ENCODE measurements at regions not wholly inside any gene's neighbourhood (a gene's known extent, or its start where the extent isn't known, plus 50 kb on each side); places are given as distances from the start of the nearest gene placed in this dataset.

- TF ChIP-seq ARNTL (CRISPR knock-in tag; IDR thresholded peaks at IDR 0.05; ENCODE audit: borderline replicate concordance, low read depth) = no peak
- TF ChIP-seq ISL1 (CRISPR knock-in tag; IDR thresholded peaks at IDR 0.05) = no peak
- no peak for TF ChIP-seq GLIS3 (CRISPR knock-in tag; IDR thresholded peaks at IDR 0.05)
- TF ChIP-seq CSRNP3 (CRISPR knock-in tag; IDR thresholded peaks at IDR 0.05) = no peak
- TF ChIP-seq BACH2 (CRISPR knock-in tag; IDR thresholded peaks at IDR 0.05; ENCODE audit: borderline replicate concordance) = no peak
- TF ChIP-seq TOX (CRISPR knock-in tag; IDR thresholded peaks at IDR 0.05; ENCODE audit: borderline replicate concordance) = no peak
- TF ChIP-seq ZNF8 (CRISPR knock-in tag; IDR thresholded peaks at IDR 0.05) = no peak
- no peak for TF ChIP-seq ZNF70 (CRISPR knock-in tag; IDR thresholded peaks at IDR 0.05)
- TF ChIP-seq SNAI2 (CRISPR knock-in tag; IDR thresholded peaks at IDR 0.05) = no peak
- no peak for TF ChIP-seq CSDC2 (CRISPR knock-in tag; IDR thresholded peaks at IDR 0.05)
- TF ChIP-seq PATZ1 (CRISPR knock-in tag; IDR thresholded peaks at IDR 0.05; ENCODE audit: borderline replicate concordance) = no peak
- no peak for TF ChIP-seq CREB5 (CRISPR knock-in tag; IDR thresholded peaks at IDR 0.05; ENCODE audit: low read depth)
- no peak for TF ChIP-seq ZNF565 (CRISPR knock-in tag; conservative IDR thresholded peaks at IDR 0.05; ENCODE audit: low read depth)
- no peak for TF ChIP-seq ZC3H10 (CRISPR knock-in tag; IDR thresholded peaks at IDR 0.05)
- TF ChIP-seq POU6F1 (CRISPR knock-in tag; IDR thresholded peaks at IDR 0.05; ENCODE audit: borderline replicate concordance, low read depth) = no peak
- TF ChIP-seq PPARA (CRISPR knock-in tag; IDR thresholded peaks at IDR 0.05; ENCODE audit: borderline replicate concordance) = no peak
Observed at GRCh38 chr7:153322991-153323390, 563.4 kb downstream of the ACTR3B start.

GRCh38 chr7:153324094-153324493, 564.5 kb downstream of the ACTR3B start:
- ATAC-seq = no peak
- TF ChIP-seq ZNF70 (CRISPR knock-in tag; IDR thresholded peaks at IDR 0.05) (no peak), POU6F1 (CRISPR knock-in tag; IDR thresholded peaks at IDR 0.05; ENCODE audit: borderline replicate concordance, low read depth) (no peak), ZNF565 (CRISPR knock-in tag; conservative IDR thresholded peaks at IDR 0.05; ENCODE audit: low read depth) (no peak), ESRRG (CRISPR knock-in tag; IDR thresholded peaks at IDR 0.05) (no peak), RARB (CRISPR knock-in tag; IDR thresholded peaks at IDR 0.05) (no peak), OSR1 (CRISPR knock-in tag; IDR thresholded peaks at IDR 0.05) (no peak), TCF4 (CRISPR knock-in tag; IDR thresholded peaks at IDR 0.05; ENCODE audit: borderline replicate concordance) (no peak), ARNTL (CRISPR knock-in tag; IDR thresholded peaks at IDR 0.05; ENCODE audit: borderline replicate concordance, low read depth) (no peak), ZNF8 (CRISPR knock-in tag; IDR thresholded peaks at IDR 0.05) (no peak), ISL1 (CRISPR knock-in tag; IDR thresholded peaks at IDR 0.05) (no peak), CSRNP3 (CRISPR knock-in tag; IDR thresholded peaks at IDR 0.05) (no peak), SNAI2 (CRISPR knock-in tag; IDR thresholded peaks at IDR 0.05) (no peak)

More at GRCh38 chr7:153322991-153323390, 563.4 kb downstream of the ACTR3B start:
- no peak for ATAC-seq

GRCh38 chr7:153327683-153328082, 568.1 kb downstream of the ACTR3B start:
- ATAC-seq = no peak
- no peak for TF ChIP-seq ZC3H10 (CRISPR knock-in tag; IDR thresholded peaks at IDR 0.05)
- TF ChIP-seq PATZ1 (CRISPR knock-in tag; IDR thresholded peaks at IDR 0.05; ENCODE audit: borderline replicate concordance) = no peak
- no peak for TF ChIP-seq TSHZ2 (CRISPR knock-in tag; IDR thresholded peaks at IDR 0.05)
- no peak for TF ChIP-seq ESRRG (CRISPR knock-in tag; IDR thresholded peaks at IDR 0.05)
- no peak for TF ChIP-seq TOX (CRISPR knock-in tag; IDR thresholded peaks at IDR 0.05; ENCODE audit: borderline replicate concordance)

All from SK-N-SH treated with all-trans-retinoic acid at 6 μM for 48 hours (cell line).